Subcutaneous abdominal adipose tissue (tissue), 5 donors: ENCODE measurements at regions not wholly inside any gene's neighbourhood (a gene's known extent, or its start where the extent isn't known, plus 50 kb on each side); places are given as distances from the start of the nearest gene placed in this dataset.

Source experiments
- H3K27ac ChIP-seq: one replicate; pipeline ENCODE4 v1.7.0; 2013; ENCODE audit warnings: low read depth, mild to moderate bottlenecking, inconsistent platforms, low read length, moderate library complexity
- H3K27me3 ChIP-seq, 5 donors: one replicate each; pipeline ENCODE4 v1.7.0; 2013; ENCODE audit warnings: low read length in 5 of 5, inconsistent platforms in 1 of 5; ENCODE audit not compliant: control insufficient read depth in 5 of 5, insufficient read depth in 4 of 5
- H3K36me3 ChIP-seq, 5 donors: one replicate each; pipeline ENCODE4 v1.7.0; 2013; ENCODE audit warnings: low read length in 5 of 5; ENCODE audit not compliant: control insufficient read depth in 5 of 5, insufficient read depth in 5 of 5
- H3K4me1 ChIP-seq, 5 donors: one replicate each; pipeline ENCODE4 v1.7.0; 2013; ENCODE audit warnings: low read length in 5 of 5, mild to moderate bottlenecking in 3 of 5, moderate library complexity in 1 of 5; ENCODE audit not compliant: control insufficient read depth in 5 of 5, insufficient read depth in 5 of 5
- H3K4me3 ChIP-seq, 5 donors: one replicate each; pipeline ENCODE4 v1.7.0; 2013; ENCODE audit warnings: low read length in 5 of 5, low read depth in 1 of 5
- H3K9ac ChIP-seq, 5 donors: one replicate each; pipeline ENCODE4 v1.7.0; 2013; ENCODE audit warnings: low read length in 5 of 5, mild to moderate bottlenecking in 4 of 5, moderate library complexity in 3 of 5
- H3K9me3 ChIP-seq, 5 donors: one replicate each; pipeline ENCODE4 v1.7.0; 2013; ENCODE audit warnings: low read length in 5 of 5; ENCODE audit not compliant: control insufficient read depth in 5 of 5
- donor health status: healthy.
- donor health status: healthy.
- donor health status: healthy.
- donor health status: healthy.
- donor health status: healthy.

DNA sequence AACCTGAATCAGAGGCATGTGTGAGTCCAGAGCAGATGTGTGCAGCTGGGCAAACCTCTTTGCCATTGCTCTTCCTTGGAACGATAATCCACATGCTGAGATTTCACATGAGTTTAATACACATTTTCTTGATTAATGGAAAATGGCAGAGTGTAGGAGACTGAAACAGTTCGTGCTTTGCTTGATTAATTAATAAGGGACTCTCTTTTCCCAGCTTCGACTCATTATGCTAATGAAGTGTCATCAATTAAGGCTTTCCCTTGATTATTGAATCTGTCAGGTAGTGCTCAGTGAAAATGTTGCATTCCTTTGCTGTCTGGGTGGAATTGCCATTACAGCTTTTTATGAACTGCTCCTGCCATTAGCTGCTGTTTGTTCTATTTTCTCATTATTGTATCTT lies 487.7 kb upstream of the NOVA1 start:
- H3K4me3 ChIP-seq: no peak overlapping the region
- H3K27ac ChIP-seq: no peak overlapping the region
- no peaks in the 10 kb centered on the region for H3K36me3 ChIP-seq
- H3K27me3 ChIP-seq: no peaks in the 10 kb centered on the region
- no peaks in the 10 kb centered on the region for H3K4me1 ChIP-seq
- no peak overlapping the region for H3K9ac ChIP-seq
- peaks cover 0 to 3% (median 0%) of the 10 kb centered on the region in 5 donors for H3K9me3 ChIP-seq

- Histone ChIP-seq H3K27ac (no peak overlapping the region), H3K9ac (no peak overlapping the region), H3K27me3 (no peaks in the 10 kb centered on the region), H3K9me3 (no peaks in the 10 kb centered on the region), H3K4me1 (no peaks in the 10 kb centered on the region), H3K4me3 (no peak overlapping the region), H3K36me3 (no peaks in the 10 kb centered on the region)
These were observed 492.9 kb upstream of the NOVA1 start for GRCh38 chr14:27090716-27091115.

DNA sequence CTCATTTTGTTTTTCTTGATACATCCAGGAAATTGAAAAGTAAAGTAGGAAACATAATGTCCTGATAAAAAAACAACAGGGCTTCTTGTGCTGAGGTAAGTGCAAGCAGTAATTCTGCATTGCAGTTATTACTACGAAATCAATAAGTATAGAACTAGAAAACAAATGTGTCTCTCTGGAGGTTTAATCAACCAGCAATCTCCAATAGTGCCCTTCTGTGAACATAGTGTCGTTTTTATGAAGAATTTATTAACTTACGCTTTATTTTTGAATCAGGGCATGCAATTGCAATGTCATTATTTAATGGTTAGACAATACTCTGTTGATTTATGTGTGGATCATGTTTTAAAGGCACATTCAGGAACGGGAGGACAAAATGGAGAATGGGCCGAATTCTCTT lies 494.1 kb upstream of the NOVA1 start:
- Histone ChIP-seq H3K27ac (no peak overlapping the region), H3K9ac (no peak overlapping the region), H3K4me3 (no peak overlapping the region), H3K27me3 (no peaks in the 10 kb centered on the region), H3K36me3 (no peaks in the 10 kb centered on the region), H3K9me3 (no peaks in the 10 kb centered on the region), H3K4me1 (no peaks in the 10 kb centered on the region)

GRCh38 chr14:27096091-27096490 lies 498.3 kb upstream of the NOVA1 start:
- Histone ChIP-seq H3K27ac (no peak overlapping the region), H3K9me3 (no peaks in the 10 kb centered on the region), H3K27me3 (no peaks in the 10 kb centered on the region), H3K4me1 (no peaks in the 10 kb centered on the region), H3K4me3 (no peak overlapping the region), H3K9ac (no peak overlapping the region), H3K36me3 (no peaks in the 10 kb centered on the region)

DNA sequence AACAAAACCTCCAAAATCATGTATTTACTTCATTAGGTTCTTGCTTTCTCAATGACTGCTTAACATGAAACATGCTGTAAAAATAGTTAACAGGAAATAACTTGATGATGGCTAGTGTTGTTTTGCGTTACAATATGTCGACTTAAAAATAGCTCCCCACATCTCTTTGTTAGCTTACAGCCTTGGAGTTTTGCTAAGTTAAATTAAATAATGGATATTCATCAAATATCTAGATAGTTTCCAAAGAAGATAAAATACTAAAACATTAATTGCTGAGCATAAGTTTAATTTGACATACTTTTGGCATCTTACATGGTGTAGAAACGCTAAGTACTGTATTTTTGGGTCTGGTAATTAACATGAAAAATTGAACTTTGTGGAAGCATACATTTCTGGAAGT lies 500.6 kb upstream of the NOVA1 start:
- Histone ChIP-seq H3K9me3 (no peaks in the 10 kb centered on the region), H3K4me1 (no peaks in the 10 kb centered on the region), H3K9ac (no peak overlapping the region), H3K36me3 (no peaks in the 10 kb centered on the region), H3K27me3 (no peaks in the 10 kb centered on the region), H3K4me3 (no peak overlapping the region), H3K27ac (no peak overlapping the region)

- Histone ChIP-seq H3K4me3 (no peak overlapping the region), H3K4me1 (no peaks in the 10 kb centered on the region), H3K36me3 (no peaks in the 10 kb centered on the region), H3K27me3 (no peaks in the 10 kb centered on the region), H3K9me3 (peaks cover 0 to 4% (median 0%) of the 10 kb centered on the region in 5 donors), H3K9ac (no peak overlapping the region), H3K27ac (no peak overlapping the region)
These were observed 516.3 kb upstream of the NOVA1 start for GRCh38 chr14:27114180-27114579.

GRCh38 chr14:27123162-27123561 lies 525.3 kb upstream of the NOVA1 start:
- Histone ChIP-seq H3K27ac (no peak overlapping the region), H3K4me1 (no peaks in the 10 kb centered on the region), H3K9me3 (peaks cover 0 to 13% (median 5%) of the 10 kb centered on the region in 5 donors), H3K9ac (no peak overlapping the region), H3K27me3 (no peaks in the 10 kb centered on the region), H3K36me3 (no peaks in the 10 kb centered on the region), H3K4me3 (no peak overlapping the region)

GRCh38 chr14:27127838-27128237 lies 530.0 kb upstream of the NOVA1 start:
- no peaks in the 10 kb centered on the region for H3K4me1 ChIP-seq
- H3K36me3 ChIP-seq: no peaks in the 10 kb centered on the region
- no peak overlapping the region for H3K27ac ChIP-seq
- peaks cover 0 to 2% (median 0%) of the 10 kb centered on the region in 5 donors for H3K9me3 ChIP-seq
- no peak overlapping the region for H3K9ac ChIP-seq
- H3K27me3 ChIP-seq: no peaks in the 10 kb centered on the region
- H3K4me3 ChIP-seq: no peak overlapping the region

DNA sequence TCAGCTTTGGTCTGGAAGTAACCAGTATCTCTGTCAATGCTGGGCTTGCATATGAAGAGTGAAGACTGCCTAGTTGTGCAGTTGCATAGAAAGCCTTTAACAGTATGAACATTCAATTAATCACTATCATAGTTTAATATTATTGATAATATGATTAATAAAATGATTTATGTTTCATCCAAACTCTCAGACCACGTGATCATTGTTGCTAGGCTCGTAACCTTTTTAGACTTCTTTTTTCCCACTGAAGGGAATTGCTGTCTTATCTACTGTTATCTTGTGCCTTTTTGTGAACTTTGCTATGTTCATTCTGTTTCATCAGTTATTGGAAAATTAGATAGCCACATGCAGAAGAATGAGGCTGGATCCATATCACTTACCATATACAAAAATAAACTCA lies 536.4 kb upstream of the NOVA1 start:
- H3K4me3 ChIP-seq: no peak overlapping the region
- no peaks in the 10 kb centered on the region for H3K27me3 ChIP-seq
- no peaks in the 10 kb centered on the region for H3K4me1 ChIP-seq
- H3K9ac ChIP-seq: no peak overlapping the region
- H3K36me3 ChIP-seq: no peaks in the 10 kb centered on the region
- peaks cover 0 to 3% (median 0%) of the 10 kb centered on the region in 5 donors for H3K9me3 ChIP-seq
- no peak overlapping the region for H3K27ac ChIP-seq

GRCh38 chr14:27145170-27145569 lies 547.3 kb upstream of the NOVA1 start:
- Histone ChIP-seq H3K27ac (no peak overlapping the region), H3K4me1 (no peaks in the 10 kb centered on the region), H3K27me3 (no peaks in the 10 kb centered on the region), H3K9me3 (no peaks in the 10 kb centered on the region), H3K9ac (no peak overlapping the region), H3K36me3 (no peaks in the 10 kb centered on the region), H3K4me3 (no peak overlapping the region)

DNA sequence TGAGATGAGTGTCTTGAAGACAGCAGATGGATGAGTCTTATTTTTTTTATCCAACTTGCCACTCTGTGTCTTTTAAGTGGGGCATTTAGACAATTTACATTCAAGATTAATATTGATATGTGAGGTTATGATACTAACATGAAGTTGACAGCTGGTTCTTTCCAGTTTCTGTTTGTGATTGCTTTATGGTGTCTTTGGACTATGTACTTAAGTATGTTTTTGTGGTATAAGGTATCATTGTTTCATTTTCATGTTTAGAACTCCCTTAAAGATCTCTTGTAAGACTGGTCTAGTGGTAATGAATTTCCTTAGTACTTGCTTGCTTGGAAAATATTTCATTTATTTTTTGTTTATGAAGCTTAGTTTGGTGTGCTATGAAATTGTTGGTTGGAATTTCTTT lies 550.3 kb upstream of the NOVA1 start:
- Histone ChIP-seq H3K27ac (no peak overlapping the region), H3K36me3 (no peaks in the 10 kb centered on the region), H3K27me3 (no peaks in the 10 kb centered on the region), H3K9me3 (peaks cover 0 to 6% (median 0%) of the 10 kb centered on the region in 5 donors), H3K4me1 (no peaks in the 10 kb centered on the region), H3K4me3 (no peak overlapping the region), H3K9ac (no peak overlapping the region)
